ENCODE measurements at regions not wholly inside any gene's neighbourhood (a gene's known extent, or its start where the extent isn't known, plus 50 kb on each side); places are given as distances from the start of the nearest gene placed in this dataset.
"Not testable (repeated sequence)": the region's sequence is repeated elsewhere in the genome, so short reads cannot be mapped to it uniquely, and the experiment has no call there.

DNA sequence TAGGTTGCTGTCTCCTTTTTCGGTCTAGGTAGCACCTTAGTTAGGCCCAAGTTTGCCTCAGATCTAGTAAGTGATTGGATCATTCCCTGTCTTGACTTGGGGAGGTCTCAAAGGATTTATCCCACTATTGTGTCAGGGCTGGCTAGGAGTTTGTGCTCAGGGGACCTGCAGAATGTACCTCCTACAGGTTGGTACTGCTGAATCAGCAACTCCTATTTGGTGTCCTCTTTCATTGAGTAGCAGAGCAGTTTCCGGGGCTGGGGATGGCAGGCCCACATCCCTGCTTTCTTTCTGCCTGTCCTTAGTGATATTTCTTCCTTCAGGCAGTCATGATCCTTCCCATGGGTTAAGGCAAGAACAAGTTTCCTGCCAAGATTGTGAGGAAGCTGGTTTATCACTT, 192.9 kb upstream of the CCNH start:
- DNase-seq (ENCODE audit: missing footprints) = no peak
- no peak for ATAC-seq
- intact Hi-C loops (cut with DNase I) = no loop called here

DNA sequence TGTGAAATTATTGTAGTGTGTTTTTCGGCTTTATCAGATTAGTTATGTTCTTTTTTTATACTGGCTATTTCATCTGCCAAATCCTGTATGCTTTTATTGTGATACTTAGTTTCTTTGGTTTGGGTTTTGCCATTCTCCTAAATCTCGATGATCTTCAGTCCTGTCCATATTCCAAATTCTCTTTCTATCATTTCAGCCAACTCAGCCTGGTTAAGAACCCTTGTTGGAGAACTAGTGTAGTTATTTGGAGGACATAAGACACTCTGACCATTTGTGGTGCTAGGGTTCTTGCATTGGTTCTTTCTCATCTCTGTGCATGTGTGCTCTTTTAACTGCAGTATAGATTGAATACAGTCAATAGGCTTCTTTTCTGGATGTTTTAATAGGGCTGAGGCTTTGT, 187.0 kb upstream of the CCNH start:
- DNase-seq (ENCODE audit: missing footprints) = no peak
- no peak for ATAC-seq
- intact Hi-C loops (cut with DNase I) = no loop called here

- intact Hi-C loops (cut with DNase I) = no loop called here
- ATAC-seq = no peak
- DNase-seq (ENCODE audit: missing footprints) = no peak
Measured at GRCh38 chr5:87598460-87598859, 185.7 kb upstream of the CCNH start.

DNA sequence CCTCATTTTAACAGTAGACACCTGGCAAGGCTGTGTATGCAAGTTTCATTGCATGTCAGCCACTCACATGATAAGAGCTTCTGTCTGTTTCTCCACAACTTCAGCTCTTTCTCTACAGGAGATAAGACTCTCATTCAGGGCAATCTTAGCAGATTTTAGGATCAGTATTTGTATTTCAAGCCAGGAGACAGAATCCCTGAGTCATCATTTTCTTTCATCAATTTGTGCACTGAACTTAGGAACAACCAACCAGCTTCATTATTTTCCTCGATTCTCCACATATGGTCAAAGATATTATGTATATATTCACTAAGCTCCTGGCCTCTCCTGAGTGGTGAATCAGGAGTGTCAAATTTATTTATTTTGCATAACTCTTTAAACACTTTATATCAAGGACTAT, 181.8 kb upstream of the CCNH start:
- ATAC-seq (no peak), DNase-seq (ENCODE audit: missing footprints) (no peak)
- intact Hi-C loops (cut with DNase I) = no loop called here

- intact Hi-C loops (cut with DNase I) = no loop called here
- DNase-seq (ENCODE audit: missing footprints) = no peak
- ATAC-seq = no peak
Measured at GRCh38 chr5:87589587-87589986, 176.9 kb upstream of the CCNH start.

DNA sequence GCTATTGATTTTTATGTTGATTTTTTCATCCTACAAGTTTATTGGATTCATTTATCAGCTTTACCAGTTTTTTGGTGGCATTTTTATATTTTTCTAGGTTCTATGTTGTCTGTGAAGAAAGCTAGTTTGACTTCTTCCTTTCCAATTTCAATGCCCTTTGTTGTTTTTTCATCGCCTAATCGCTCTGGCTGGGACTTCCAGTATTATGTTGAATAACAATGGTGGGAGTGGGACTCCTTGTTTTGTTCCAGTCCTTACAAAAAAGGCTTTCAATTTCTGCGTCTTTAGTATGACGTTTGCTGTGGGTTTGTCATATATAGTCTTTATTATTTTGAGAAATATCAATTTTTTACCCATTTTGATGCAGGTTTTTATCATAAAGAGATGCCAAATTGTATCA, 175.6 kb upstream of the CCNH start:
- DNase-seq (ENCODE audit: missing footprints) (no peak), ATAC-seq (no peak)
- intact Hi-C loops (cut with DNase I) = no loop called here

DNA sequence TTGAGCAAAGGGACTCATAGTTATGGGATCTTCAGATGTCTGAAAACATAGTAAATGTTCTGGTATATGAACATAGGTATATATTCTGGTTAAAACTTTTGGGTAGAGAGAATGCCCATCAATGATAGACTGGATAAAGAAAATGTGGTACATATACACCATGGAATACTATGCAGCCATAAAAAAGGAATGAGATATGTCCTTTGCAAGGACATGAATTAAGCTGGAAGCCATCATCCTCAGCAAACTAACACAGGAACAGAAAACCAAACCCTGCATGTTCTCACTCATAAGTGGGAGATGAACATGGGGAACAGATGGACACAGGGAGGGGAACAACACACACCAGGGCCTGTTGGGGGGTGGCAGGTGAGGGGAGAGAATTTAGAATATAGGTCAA, 171.0 kb upstream of the CCNH start:
- intact Hi-C loops (cut with DNase I); ATAC-seq; DNase-seq (ENCODE audit: missing footprints): not testable (repeated sequence)

- DNase-seq (ENCODE audit: missing footprints) (no peak), ATAC-seq (no peak)
- intact Hi-C loops (cut with DNase I) = no loop called here
Measured at GRCh38 chr5:87582149-87582548, 169.4 kb upstream of the CCNH start.

GRCh38 chr5:87581661-87582060, 168.9 kb upstream of the CCNH start:
- intact Hi-C loops (cut with DNase I) = no loop called here
- DNase-seq (ENCODE audit: missing footprints) = no peak
- no peak for ATAC-seq

- DNase-seq (ENCODE audit: missing footprints) (no peak), ATAC-seq (no peak)
- intact Hi-C loops (cut with DNase I) = no loop called here
Measured at GRCh38 chr5:87579678-87580077, 166.9 kb upstream of the CCNH start.

GRCh38 chr5:87576867-87577266, 164.1 kb upstream of the CCNH start:
- DNase-seq (ENCODE audit: missing footprints) (no peak), ATAC-seq (no peak)
- intact Hi-C loops (cut with DNase I) = no loop called here

DNA sequence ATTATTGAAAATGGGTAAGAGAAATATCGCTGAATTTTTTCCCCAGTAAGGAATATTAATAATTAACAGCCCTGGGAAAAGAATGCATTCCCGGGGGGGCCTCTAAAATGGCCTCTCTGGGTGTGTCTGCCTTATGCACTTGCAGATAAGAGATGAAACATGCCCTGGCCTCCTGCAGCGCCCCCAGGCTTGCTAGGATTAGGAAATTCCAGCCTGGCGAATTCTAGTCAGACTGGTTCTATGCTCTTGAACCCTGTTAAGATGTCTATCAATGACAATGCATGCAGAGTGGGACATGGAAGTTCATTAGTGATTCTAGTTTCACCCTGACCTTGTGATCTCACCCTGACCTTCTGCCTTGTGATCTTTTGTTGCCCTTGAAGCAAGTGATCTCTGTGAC, 163.6 kb upstream of the CCNH start:
- intact Hi-C loops (cut with DNase I); ATAC-seq; DNase-seq (ENCODE audit: missing footprints): not testable (repeated sequence)

DNA sequence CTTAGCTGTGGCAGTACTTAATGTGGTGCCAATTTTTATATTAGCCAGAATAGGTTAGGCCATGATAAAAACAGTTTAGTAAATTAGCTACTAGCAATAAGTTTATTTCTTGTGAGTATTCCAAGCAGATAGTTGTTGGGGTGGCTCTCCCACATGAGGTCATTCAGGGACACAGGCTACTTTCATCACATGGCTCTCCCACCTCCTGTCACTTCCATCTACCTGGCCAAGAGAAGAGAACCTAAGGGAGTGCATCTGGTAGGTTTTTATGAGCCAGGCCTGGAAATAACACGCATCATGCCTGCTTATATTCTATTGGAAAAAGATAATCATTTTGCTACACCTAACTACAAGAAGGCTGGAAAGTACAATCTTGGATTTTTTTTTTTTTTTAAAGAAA, 161.4 kb upstream of the CCNH start:
- ATAC-seq = no peak
- intact Hi-C loops (cut with DNase I) = no loop called here
- no peak for DNase-seq (ENCODE audit: missing footprints)

- ATAC-seq = no peak
- DNase-seq (ENCODE audit: missing footprints) = no peak
- intact Hi-C loops (cut with DNase I) = no loop called here
Measured at GRCh38 chr5:87572611-87573010, 159.9 kb upstream of the CCNH start.

- intact Hi-C loops (cut with DNase I) = no loop called here
- ATAC-seq (no peak), DNase-seq (ENCODE audit: missing footprints) (no peak)
Measured at GRCh38 chr5:87572090-87572489, 159.4 kb upstream of the CCNH start.

GRCh38 chr5:87570366-87570765, 157.6 kb upstream of the CCNH start:
- intact Hi-C loops (cut with DNase I) = no loop called here
- ATAC-seq = no peak
- no peak for DNase-seq (ENCODE audit: missing footprints)

GRCh38 chr5:87562068-87562467, 149.3 kb upstream of the CCNH start:
- intact Hi-C loops (cut with DNase I) = no loop called here
- DNase-seq (ENCODE audit: missing footprints) = no peak
- no peak for ATAC-seq

GRCh38 chr5:87560528-87560927, 147.8 kb upstream of the CCNH start:
- ATAC-seq = no peak
- intact Hi-C loops (cut with DNase I) = no loop called here
- DNase-seq (ENCODE audit: missing footprints) = no peak

- ATAC-seq (no peak), DNase-seq (ENCODE audit: missing footprints) (no peak)
- intact Hi-C loops (cut with DNase I) = no loop called here
Measured at GRCh38 chr5:87551911-87552310, 139.2 kb upstream of the CCNH start.

- DNase-seq (ENCODE audit: missing footprints) (no peak), ATAC-seq (no peak)
- intact Hi-C loops (cut with DNase I) = no loop called here
Measured at GRCh38 chr5:87541676-87542075, 128.9 kb upstream of the CCNH start.

- ATAC-seq = peak; percentile 84
- intact Hi-C loops (cut with DNase I) = no loop called here
- DNase-seq (ENCODE audit: missing footprints) = peak; percentile 32
Measured at GRCh38 chr5:87541033-87541432, 128.3 kb upstream of the CCNH start.

DNA sequence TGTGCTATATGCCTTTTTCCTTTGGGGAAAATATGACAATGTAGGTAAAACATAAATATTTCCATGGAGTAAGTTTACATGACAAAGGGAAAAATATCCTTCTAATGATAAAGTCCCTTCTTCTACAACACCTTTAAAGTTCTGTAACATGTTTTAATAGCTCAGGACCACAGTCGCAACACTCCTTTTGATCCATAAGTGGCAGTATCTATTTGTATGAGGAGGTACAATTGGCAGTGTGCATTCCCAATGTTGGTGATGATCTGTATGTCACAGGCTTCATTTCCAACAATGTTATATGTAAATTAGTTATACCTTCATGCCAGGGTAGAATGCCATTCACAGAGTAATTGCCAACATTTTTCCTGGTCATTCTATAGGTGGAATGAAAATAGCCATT, 127.1 kb upstream of the CCNH start:
- DNase-seq (ENCODE audit: missing footprints) = no peak
- ATAC-seq = no peak
- intact Hi-C loops (cut with DNase I) = no loop called here

All from Right ventricle myocardium inferior (tissue), 1 donor.